HEK293 (cell line): ENCODE measurements at regions not wholly inside any gene's neighbourhood (a gene's known extent, or its start where the extent isn't known, plus 50 kb on each side); places are given as distances from the start of the nearest gene placed in this dataset.

Source experiments
- CTCF ChIA-PET: fragments of 350-600 bp; formaldehyde crosslinking; extraction: SDS; loops from one replicate; lab custom pipeline; 2021; ENCODE audit warnings: antibody characterized with exemption; lab: Yijun Ruan, JAX
- POLR2A ChIA-PET: fragments of 300-600 bp; formaldehyde crosslinking; extraction: SDS; loops from one replicate; lab custom pipeline; 2020; ENCODE audit warnings: antibody characterized with exemption, inconsistent platforms; lab: Yijun Ruan, JAX
- H3K27ac ChIP-seq: fragments of 200-500 bp; sonication (Bioruptor generic); 2 replicates; pipeline ENCODE4 v1.5.1; 2014; ENCODE audit warnings: low read depth, low read length, control low read depth, inconsistent platforms; ENCODE audit errors: extremely low read depth
- H3K36me3 ChIP-seq, 2 experiments: fragments of 200-500 bp in 1 of 2; sonication (Bioruptor generic) in 1 of 2; 1 replicate in 1 of 2; 2 replicates in 1 of 2; pipeline ENCODE4 v1.5.1; 2014 to 2017; ENCODE audit warnings: inconsistent platforms in 2 of 2, low read length in 2 of 2; ENCODE audit not compliant: control insufficient read depth in 2 of 2, insufficient read depth in 1 of 2
- H3K4me1 ChIP-seq: fragments of 200-500 bp; sonication (Bioruptor generic); 2 replicates; pipeline ENCODE4 v1.5.1; 2014; ENCODE audit warnings: mild to moderate bottlenecking, low read length, inconsistent platforms; ENCODE audit not compliant: control insufficient read depth, insufficient read depth
- H3K4me3 ChIP-seq: 2 replicates; pipeline ENCODE4 v1.5.1; 2011; ENCODE audit warnings: low read depth, mild to moderate bottlenecking, control low read depth, low read length, moderate library complexity
- H3K9me3 ChIP-seq: fragments of 200-500 bp; sonication (Bioruptor generic); 2 replicates; pipeline ENCODE4 v1.5.1; 2014; ENCODE audit warnings: low read depth, low read length, inconsistent platforms; ENCODE audit not compliant: control insufficient read depth, insufficient read depth
- HOXA7 ChIP-seq: sonication (generic); formaldehyde crosslinking; IDR thresholded peaks from 2 replicates; pipeline ENCODE4 v1.8.1; 2022; ENCODE audit warnings: missing genetic modification reagents, borderline replicate concordance
- SCRT1 ChIP-seq: fragments of 450-650 bp; formaldehyde crosslinking; IDR thresholded peaks from 2 replicates; pipeline ENCODE4 v1.5.1; 2016; ENCODE audit warnings: missing biosample characterization, missing genetic modification characterization, borderline replicate concordance
- SCRT2 ChIP-seq: fragments of 450-650 bp; formaldehyde crosslinking; IDR thresholded peaks from 2 replicates; pipeline ENCODE4 v1.5.1; 2016; ENCODE audit warnings: missing biosample characterization, missing genetic modification characterization
- ZBTB17 ChIP-seq: fragments of 450-650 bp; formaldehyde crosslinking; IDR thresholded peaks from 2 replicates; pipeline ENCODE4 v1.5.1; 2016; ENCODE audit warnings: missing biosample characterization, missing genetic modification characterization
- ZFHX2 ChIP-seq: fragments of 450-650 bp; formaldehyde crosslinking; conservative IDR thresholded peaks from 2 replicates; pipeline ENCODE4 v1.5.1; 2016; ENCODE audit warnings: missing biosample characterization, missing genetic modification characterization
- ZFP3 ChIP-seq: fragments of 450-650 bp; formaldehyde crosslinking; IDR thresholded peaks from 2 replicates; pipeline ENCODE4 v1.5.1; 2016; ENCODE audit warnings: low read depth, missing biosample characterization, missing genetic modification characterization
- ZNF138 ChIP-seq: fragments of 450-650 bp; formaldehyde crosslinking; IDR thresholded peaks from 2 replicates; pipeline ENCODE4 v1.5.1; 2016; ENCODE audit warnings: missing biosample characterization, missing genetic modification characterization, borderline replicate concordance
- ZNF140 ChIP-seq: fragments of 450-650 bp; formaldehyde crosslinking; IDR thresholded peaks from 2 replicates; pipeline ENCODE4 v1.5.1; 2016; ENCODE audit warnings: missing biosample characterization, missing genetic modification characterization
- ZNF155 ChIP-seq: fragments of 450-650 bp; formaldehyde crosslinking; IDR thresholded peaks from 2 replicates; pipeline ENCODE4 v1.5.1; 2016; ENCODE audit warnings: missing biosample characterization, missing genetic modification characterization
- ZNF175 ChIP-seq: fragments of 450-650 bp; formaldehyde crosslinking; IDR thresholded peaks from 2 replicates; pipeline ENCODE4 v1.5.1; 2016; ENCODE audit warnings: missing biosample characterization, missing genetic modification characterization
- ZNF214 ChIP-seq: fragments of 450-650 bp; formaldehyde crosslinking; IDR thresholded peaks from 2 replicates; pipeline ENCODE4 v1.5.1; 2017; ENCODE audit warnings: missing biosample characterization, mild to moderate bottlenecking, missing genetic modification characterization, borderline replicate concordance
- ZNF274 ChIP-seq, 2 experiments: fragments of 200-500 bp in 1 of 2; fragments of 450-650 bp in 1 of 2; sonication (Bioruptor generic) in 1 of 2; formaldehyde crosslinking in 1 of 2; IDR thresholded peaks; 2 replicates each; pipeline versions ENCODE4 v1.5.1 to v1.6.1; 2014 to 2016; ENCODE audit warnings: borderline replicate concordance in 1 of 2, inconsistent platforms in 1 of 2, low read length in 1 of 2, missing biosample characterization in 1 of 2, missing genetic modification characterization in 1 of 2
- ZNF292 ChIP-seq: fragments of 450-650 bp; formaldehyde crosslinking; IDR thresholded peaks from 2 replicates; pipeline ENCODE4 v1.5.1; 2016; ENCODE audit warnings: low read depth, missing biosample characterization, missing genetic modification characterization, borderline replicate concordance
- ZNF354C ChIP-seq: fragments of 450-650 bp; formaldehyde crosslinking; IDR thresholded peaks from 2 replicates; pipeline ENCODE4 v1.5.1; 2016; ENCODE audit warnings: missing biosample characterization, missing genetic modification characterization, low read depth, borderline replicate concordance
- ZNF571 ChIP-seq: fragments of 450-650 bp; formaldehyde crosslinking; IDR thresholded peaks from 2 replicates; pipeline ENCODE4 v1.5.0; 2017; ENCODE audit warnings: missing biosample characterization, missing genetic modification characterization
- ZNF791 ChIP-seq: fragments of 450-650 bp; formaldehyde crosslinking; IDR thresholded peaks from 2 replicates; pipeline ENCODE4 v1.5.1; 2016; ENCODE audit warnings: missing biosample characterization, missing genetic modification characterization
- ZNF837 ChIP-seq: fragments of 450-650 bp; formaldehyde crosslinking; IDR thresholded peaks from 2 replicates; pipeline ENCODE4 v1.5.1; 2016; ENCODE audit warnings: missing biosample characterization, missing genetic modification characterization
- TF ChIP-seq, protein P1 (sequence below): fragments of 450-650 bp; formaldehyde crosslinking; IDR thresholded peaks from 2 replicates; pipeline ENCODE4 v1.5.0; 2017; ENCODE audit warnings: missing biosample characterization, missing genetic modification characterization, borderline replicate concordance
- TF ChIP-seq, protein P2 (sequence below): fragments of 450-650 bp; formaldehyde crosslinking; conservative IDR thresholded peaks from 2 replicates; pipeline ENCODE4 v1.5.1; 2016; ENCODE audit warnings: low read depth, missing biosample characterization, missing genetic modification characterization

DNA sequence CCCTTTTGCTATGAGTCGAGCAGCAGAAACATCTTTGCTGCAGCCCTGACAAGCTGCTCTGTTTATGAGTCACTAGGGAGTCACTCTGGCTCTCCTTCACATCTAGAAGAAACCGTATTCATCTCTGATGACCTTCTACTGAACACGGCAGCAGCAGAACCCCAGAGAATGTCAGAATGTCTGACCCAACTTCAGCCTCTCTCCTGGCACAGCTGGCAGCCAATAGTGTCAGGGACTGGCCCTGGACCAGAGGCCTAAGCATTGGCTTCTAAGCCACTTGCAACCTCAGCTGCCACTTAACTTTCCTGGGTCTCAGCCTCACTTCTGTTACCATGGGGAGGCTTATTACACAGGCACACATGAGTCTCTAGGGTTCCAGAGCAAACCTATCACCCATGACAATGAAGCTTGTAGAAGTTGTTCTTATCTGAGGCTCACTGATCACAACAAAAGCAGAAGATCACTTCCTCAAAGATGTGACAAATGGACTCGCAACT is 184.1 kb upstream of the TLE3 start:
- CTCF ChIA-PET = no interaction called here
- POLR2A ChIA-PET = no interaction called here
- Histone ChIP-seq H3K4me3 (no peak overlapping the region), H3K27ac (no peak overlapping the region), H3K4me1 (0 out of 2 replicates have a peak, but pooled peaks cover 3% of the 10 kb centered on the region), H3K36me3 (no peaks in the 10 kb centered on the region), H3K9me3 (no peaks in the 10 kb centered on the region)
- TF ChIP-seq ZNF175 (tag by site-specific recombination) (no peak), ZBTB17 (tag by site-specific recombination) (peak; percentile 22; the same call in 1 of the 2 replicates), ZFP3 (tag by site-specific recombination) (no peak)
- TF ChIP-seq, protein P1, sequence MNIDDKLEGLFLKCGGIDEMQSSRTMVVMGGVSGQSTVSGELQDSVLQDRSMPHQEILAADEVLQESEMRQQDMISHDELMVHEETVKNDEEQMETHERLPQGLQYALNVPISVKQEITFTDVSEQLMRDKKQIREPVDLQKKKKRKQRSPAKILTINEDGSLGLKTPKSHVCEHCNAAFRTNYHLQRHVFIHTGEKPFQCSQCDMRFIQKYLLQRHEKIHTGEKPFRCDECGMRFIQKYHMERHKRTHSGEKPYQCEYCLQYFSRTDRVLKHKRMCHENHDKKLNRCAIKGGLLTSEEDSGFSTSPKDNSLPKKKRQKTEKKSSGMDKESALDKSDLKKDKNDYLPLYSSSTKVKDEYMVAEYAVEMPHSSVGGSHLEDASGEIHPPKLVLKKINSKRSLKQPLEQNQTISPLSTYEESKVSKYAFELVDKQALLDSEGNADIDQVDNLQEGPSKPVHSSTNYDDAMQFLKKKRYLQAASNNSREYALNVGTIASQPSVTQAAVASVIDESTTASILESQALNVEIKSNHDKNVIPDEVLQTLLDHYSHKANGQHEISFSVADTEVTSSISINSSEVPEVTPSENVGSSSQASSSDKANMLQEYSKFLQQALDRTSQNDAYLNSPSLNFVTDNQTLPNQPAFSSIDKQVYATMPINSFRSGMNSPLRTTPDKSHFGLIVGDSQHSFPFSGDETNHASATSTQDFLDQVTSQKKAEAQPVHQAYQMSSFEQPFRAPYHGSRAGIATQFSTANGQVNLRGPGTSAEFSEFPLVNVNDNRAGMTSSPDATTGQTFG (tag by site-specific recombination) = no peak

DNA sequence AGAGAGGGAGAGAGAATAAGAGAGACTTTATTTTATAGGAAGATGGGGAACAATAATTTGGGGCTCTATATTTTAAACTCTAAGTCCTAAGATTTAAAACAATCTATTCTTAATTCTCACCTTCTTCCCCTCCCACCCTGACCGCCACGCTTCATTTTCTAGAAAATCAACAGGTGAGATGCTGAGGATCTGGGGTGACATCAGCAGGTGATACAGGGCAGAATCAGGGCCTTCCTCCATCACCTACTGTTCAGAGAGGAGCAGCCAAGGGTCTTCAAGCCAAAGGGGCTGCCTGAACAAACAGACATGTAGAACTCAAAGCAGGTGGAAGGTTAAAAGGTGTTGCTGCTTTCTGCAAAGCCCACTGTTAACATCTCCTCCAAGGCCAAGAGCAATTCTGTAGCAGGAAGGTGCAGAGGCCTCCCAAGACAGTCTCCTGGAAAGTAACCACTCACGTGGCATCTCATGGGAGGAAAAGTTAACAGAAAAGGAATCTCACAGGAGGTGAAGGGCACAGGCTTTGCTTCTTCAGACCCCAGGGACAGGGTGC is 183.6 kb upstream of the TLE3 start:
- ChIA-PET CTCF (interaction anchor here (0.6 kb wide), 1 partner anchor 1556 kb away, joined by 3 read pairs; no protein-coding TSS in a partner anchor), POLR2A (no interaction called here)
- Histone ChIP-seq H3K36me3 (no peaks in the 10 kb centered on the region), H3K9me3 (no peaks in the 10 kb centered on the region), H3K4me1 (0 out of 2 replicates have a peak, but pooled peaks cover 3% of the 10 kb centered on the region), H3K4me3 (no peak overlapping the region), H3K27ac (no peak overlapping the region)
- TF ChIP-seq SCRT2 (peak; percentile 91), ZFHX2 (tag by site-specific recombination) (no peak), ZNF214 (tag by site-specific recombination) (no peak), ZNF837 (tag by site-specific recombination) (no peak), ZNF155 (no peak), ZFP3 (tag by site-specific recombination) (no peak), ZNF138 (no peak), ZNF571 (tag by site-specific recombination) (no peak), ZNF791 (no peak), ZNF140 (tag by site-specific recombination) (no peak), HOXA7 (CRISPR knock-in tag) (no peak), ZNF292 (no peak), ZNF274 (IDR thresholded peaks at IDR 0.05; ENCODE audit: low read length) (no peak), ZNF274 (tag by site-specific recombination; IDR thresholded peaks at IDR 0.05; ENCODE audit: borderline replicate concordance) (no peak), ZNF354C (no peak), SCRT1 (tag by site-specific recombination) (peak; percentile 47; the same call in 1 of the 2 replicates)
- TF ChIP-seq, protein P1 (tag by site-specific recombination) = no peak
- TF ChIP-seq, protein P2, sequence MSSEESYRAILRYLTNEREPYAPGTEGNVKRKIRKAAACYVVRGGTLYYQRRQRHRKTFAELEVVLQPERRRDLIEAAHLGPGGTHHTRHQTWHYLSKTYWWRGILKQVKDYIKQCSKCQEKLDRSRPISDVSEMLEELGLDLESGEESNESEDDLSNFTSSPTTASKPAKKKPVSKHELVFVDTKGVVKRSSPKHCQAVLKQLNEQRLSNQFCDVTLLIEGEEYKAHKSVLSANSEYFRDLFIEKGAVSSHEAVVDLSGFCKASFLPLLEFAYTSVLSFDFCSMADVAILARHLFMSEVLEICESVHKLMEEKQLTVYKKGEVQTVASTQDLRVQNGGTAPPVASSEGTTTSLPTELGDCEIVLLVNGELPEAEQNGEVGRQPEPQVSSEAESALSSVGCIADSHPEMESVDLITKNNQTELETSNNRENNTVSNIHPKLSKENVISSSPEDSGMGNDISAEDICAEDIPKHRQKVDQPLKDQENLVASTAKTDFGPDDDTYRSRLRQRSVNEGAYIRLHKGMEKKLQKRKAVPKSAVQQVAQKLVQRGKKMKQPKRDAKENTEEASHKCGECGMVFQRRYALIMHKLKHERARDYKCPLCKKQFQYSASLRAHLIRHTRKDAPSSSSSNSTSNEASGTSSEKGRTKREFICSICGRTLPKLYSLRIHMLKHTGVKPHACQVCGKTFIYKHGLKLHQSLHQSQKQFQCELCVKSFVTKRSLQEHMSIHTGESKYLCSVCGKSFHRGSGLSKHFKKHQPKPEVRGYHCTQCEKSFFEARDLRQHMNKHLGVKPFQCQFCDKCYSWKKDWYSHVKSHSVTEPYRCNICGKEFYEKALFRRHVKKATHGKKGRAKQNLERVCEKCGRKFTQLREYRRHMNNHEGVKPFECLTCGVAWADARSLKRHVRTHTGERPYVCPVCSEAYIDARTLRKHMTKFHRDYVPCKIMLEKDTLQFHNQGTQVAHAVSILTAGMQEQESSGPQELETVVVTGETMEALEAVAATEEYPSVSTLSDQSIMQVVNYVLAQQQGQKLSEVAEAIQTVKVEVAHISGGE (tag by site-specific recombination) = no peak
